Panc1 (cell line): ENCODE measurements at regions not wholly inside any gene's neighbourhood (a gene's known extent, or its start where the extent isn't known, plus 50 kb on each side); places are given as distances from the start of the nearest gene placed in this dataset.

ENCODE experiments used
- ATAC-seq: fragments of 200-7000 bp; cut with Tn5 transposase; 2 replicates; pipeline ENCODE4 v1.9.1; 2020; ENCODE audit warnings: mild to moderate bottlenecking, moderate library complexity
- BruUV-seq: library from RNA; stranded (reverse); fragments of 400-500 nt; replicated peaks from 2 replicates; lab custom pipeline; 2021; lab: Mats Ljungman, UMichigan
- CTCF ChIA-PET: fragments of 300-600 bp; sonication (Branson Sonifier 250); formaldehyde crosslinking; loops from one replicate; lab custom pipeline; 2022; ENCODE audit warnings: antibody characterized with exemption; lab: Charles Lee
- POLR2A ChIA-PET: fragments of 300-600 bp; sonication (Branson Sonifier 250); formaldehyde crosslinking; loops from one replicate; lab custom pipeline; 2022; ENCODE audit warnings: antibody characterized with exemption; lab: Charles Lee
- DNase-seq: peaks from one replicate; pipeline ENCODE4 v3.0.0-alpha.2; 2010; ENCODE audit warnings: low read depth, low spot score
- H3K27ac ChIP-seq: 2 replicates; pipeline ENCODE4 v1.5.1; 2011; ENCODE audit warnings: mild to moderate bottlenecking, low read length, inconsistent platforms
- H3K27me3 ChIP-seq: fragments of 200-500 bp; sonication (Bioruptor generic); 2 replicates; pipeline ENCODE4 v1.6.0; 2014; ENCODE audit warnings: low read length, inconsistent platforms; ENCODE audit not compliant: control insufficient read depth, insufficient read depth
- H3K36me3 ChIP-seq: fragments of 200-500 bp; sonication (Bioruptor generic); 2 replicates; pipeline ENCODE4 v1.5.1; 2014; ENCODE audit warnings: inconsistent platforms, mild to moderate bottlenecking, low read length, moderate library complexity; ENCODE audit not compliant: control insufficient read depth, insufficient read depth
- H3K4me1 ChIP-seq: 2 replicates; pipeline ENCODE4 v1.5.1; 2011; ENCODE audit warnings: inconsistent platforms, mild to moderate bottlenecking, low read length, moderate library complexity; ENCODE audit not compliant: control insufficient read depth, insufficient read depth
- H3K4me3 ChIP-seq, 2 experiments: 2 replicates each; pipeline ENCODE4 v1.5.1; 2011 to 2012; ENCODE audit warnings: low read depth in 2 of 2, low read length in 2 of 2, mild to moderate bottlenecking in 2 of 2, inconsistent platforms in 1 of 2, moderate library complexity in 1 of 2
- H3K9me3 ChIP-seq: fragments of 200-500 bp; sonication (Bioruptor generic); 2 replicates; pipeline ENCODE4 v1.5.1; 2014; ENCODE audit warnings: low read depth, mild to moderate bottlenecking, inconsistent platforms, low read length, moderate library complexity; ENCODE audit not compliant: control insufficient read depth, insufficient read depth
- POLR2AphosphoS5 ChIP-seq: IDR thresholded peaks from 2 replicates; pipeline ENCODE4 v1.6.1; 2012; ENCODE audit warnings: mild to moderate bottlenecking, low read depth, low read length, moderate library complexity
- SIN3A ChIP-seq: IDR thresholded peaks from 2 replicates; pipeline ENCODE4 v1.6.1; 2012; ENCODE audit warnings: low read depth, mild to moderate bottlenecking, low read length, moderate library complexity, borderline replicate concordance; ENCODE audit not compliant: insufficient read depth
- TCF7L2 ChIP-seq: IDR thresholded peaks from 2 replicates; pipeline ENCODE4 v1.6.1; 2011; ENCODE audit warnings: mild to moderate bottlenecking, low read depth, low read length, inconsistent platforms
- in situ Hi-C: cut with HindIII; loops from 2 replicates; pipeline ENCODE4 v1.10.0; 2016; ENCODE audit warnings: low sequenced_read_pairs, low pct_unique_long_range_greater_than_20kb
- intact Hi-C: fragments of 100-400 bp; cut with micrococcal nuclease; formaldehyde crosslinking; loops from one replicate; pipeline ENCODE4 v1.10.0; 2022; ENCODE audit not compliant: unreplicated experiment
- TF ChIP-seq, protein P1 (sequence below), 2 experiments: IDR thresholded peaks; 2 replicates each; pipeline ENCODE4 v1.6.1; 2011 to 2012; ENCODE audit warnings: low read depth in 2 of 2, control low read depth in 1 of 2, low read length in 1 of 2, mild to moderate bottlenecking in 1 of 2, moderate library complexity in 1 of 2; ENCODE audit not compliant: insufficient read depth in 1 of 2
- TF ChIP-seq, protein P2 (sequence below): fragments of 450-650 bp; IDR thresholded peaks from 2 replicates; pipeline ENCODE4 v1.5.1; 2017; ENCODE audit warnings: mild to moderate bottlenecking

DNA sequence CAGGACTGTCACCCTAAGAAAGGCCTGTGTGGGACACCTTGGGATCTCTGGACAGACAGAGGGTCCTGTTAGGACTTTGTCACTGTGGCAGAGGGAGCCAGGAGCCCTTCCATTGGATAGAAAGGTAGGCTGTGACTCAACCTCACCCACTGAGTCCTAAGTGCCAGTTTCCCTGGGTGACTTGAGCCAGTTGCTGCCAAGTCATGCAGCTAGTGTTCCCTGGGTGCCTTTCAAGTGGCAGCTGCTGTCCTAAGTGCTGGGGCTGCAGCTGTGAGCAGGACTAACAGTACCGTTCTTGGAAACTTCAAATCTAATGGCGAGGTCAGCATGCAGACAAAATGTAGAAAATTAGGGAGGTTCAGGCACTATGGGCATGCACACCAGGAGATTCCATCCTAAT, 393.7 kb downstream of the TMEM135 start:
- POLR2A ChIA-PET, result no interaction called here
- no peak for DNase-seq
- Histone ChIP-seq H3K27me3 (no peaks in the 10 kb centered on the region), H3K4me3 (no peak overlapping the region), H3K4me1 (no peaks in the 10 kb centered on the region), H3K36me3 (no peaks in the 10 kb centered on the region), H3K9me3 (no peaks in the 10 kb centered on the region), H3K27ac (no peak overlapping the region)
- in situ Hi-C loops, result no loop called here
- intact Hi-C loops, result no loop called here
- TF ChIP-seq, protein P1, sequence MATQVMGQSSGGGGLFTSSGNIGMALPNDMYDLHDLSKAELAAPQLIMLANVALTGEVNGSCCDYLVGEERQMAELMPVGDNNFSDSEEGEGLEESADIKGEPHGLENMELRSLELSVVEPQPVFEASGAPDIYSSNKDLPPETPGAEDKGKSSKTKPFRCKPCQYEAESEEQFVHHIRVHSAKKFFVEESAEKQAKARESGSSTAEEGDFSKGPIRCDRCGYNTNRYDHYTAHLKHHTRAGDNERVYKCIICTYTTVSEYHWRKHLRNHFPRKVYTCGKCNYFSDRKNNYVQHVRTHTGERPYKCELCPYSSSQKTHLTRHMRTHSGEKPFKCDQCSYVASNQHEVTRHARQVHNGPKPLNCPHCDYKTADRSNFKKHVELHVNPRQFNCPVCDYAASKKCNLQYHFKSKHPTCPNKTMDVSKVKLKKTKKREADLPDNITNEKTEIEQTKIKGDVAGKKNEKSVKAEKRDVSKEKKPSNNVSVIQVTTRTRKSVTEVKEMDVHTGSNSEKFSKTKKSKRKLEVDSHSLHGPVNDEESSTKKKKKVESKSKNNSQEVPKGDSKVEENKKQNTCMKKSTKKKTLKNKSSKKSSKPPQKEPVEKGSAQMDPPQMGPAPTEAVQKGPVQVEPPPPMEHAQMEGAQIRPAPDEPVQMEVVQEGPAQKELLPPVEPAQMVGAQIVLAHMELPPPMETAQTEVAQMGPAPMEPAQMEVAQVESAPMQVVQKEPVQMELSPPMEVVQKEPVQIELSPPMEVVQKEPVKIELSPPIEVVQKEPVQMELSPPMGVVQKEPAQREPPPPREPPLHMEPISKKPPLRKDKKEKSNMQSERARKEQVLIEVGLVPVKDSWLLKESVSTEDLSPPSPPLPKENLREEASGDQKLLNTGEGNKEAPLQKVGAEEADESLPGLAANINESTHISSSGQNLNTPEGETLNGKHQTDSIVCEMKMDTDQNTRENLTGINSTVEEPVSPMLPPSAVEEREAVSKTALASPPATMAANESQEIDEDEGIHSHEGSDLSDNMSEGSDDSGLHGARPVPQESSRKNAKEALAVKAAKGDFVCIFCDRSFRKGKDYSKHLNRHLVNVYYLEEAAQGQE (IDR thresholded peaks at IDR 0.05; ENCODE audit: insufficient read depth in 1 of 2, low read depth in 2 of 2, low read length in 1 of 2), result no peak
- TF ChIP-seq TCF7L2, result no peak
- TF ChIP-seq POLR2AphosphoS5, result no peak
- TF ChIP-seq, protein P2, sequence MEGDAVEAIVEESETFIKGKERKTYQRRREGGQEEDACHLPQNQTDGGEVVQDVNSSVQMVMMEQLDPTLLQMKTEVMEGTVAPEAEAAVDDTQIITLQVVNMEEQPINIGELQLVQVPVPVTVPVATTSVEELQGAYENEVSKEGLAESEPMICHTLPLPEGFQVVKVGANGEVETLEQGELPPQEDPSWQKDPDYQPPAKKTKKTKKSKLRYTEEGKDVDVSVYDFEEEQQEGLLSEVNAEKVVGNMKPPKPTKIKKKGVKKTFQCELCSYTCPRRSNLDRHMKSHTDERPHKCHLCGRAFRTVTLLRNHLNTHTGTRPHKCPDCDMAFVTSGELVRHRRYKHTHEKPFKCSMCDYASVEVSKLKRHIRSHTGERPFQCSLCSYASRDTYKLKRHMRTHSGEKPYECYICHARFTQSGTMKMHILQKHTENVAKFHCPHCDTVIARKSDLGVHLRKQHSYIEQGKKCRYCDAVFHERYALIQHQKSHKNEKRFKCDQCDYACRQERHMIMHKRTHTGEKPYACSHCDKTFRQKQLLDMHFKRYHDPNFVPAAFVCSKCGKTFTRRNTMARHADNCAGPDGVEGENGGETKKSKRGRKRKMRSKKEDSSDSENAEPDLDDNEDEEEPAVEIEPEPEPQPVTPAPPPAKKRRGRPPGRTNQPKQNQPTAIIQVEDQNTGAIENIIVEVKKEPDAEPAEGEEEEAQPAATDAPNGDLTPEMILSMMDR, result no peak
- no peak for TF ChIP-seq SIN3A
- CTCF ChIA-PET, result no interaction called here
- ATAC-seq, result no peak
- no TSS peak for BruUV-seq

DNA sequence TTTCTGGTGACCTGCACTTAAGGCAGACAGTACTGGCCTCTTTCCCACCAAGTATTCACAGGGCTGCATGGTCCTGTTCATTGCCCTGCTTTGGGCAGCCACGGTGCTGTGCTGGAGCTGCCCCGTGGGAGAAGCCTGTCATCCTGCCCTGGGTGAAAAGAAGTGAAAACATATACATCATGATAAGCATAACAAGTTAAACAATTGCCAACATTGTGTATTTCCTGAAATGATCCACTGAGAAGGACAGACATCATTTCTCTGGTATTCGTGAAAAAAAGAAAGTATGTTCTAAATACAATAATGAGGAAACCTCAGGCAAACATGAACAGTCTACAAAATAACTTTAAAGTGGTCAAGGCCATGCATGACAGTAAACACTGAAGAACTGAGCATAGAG, 393.1 kb downstream of the TMEM135 start:
- in situ Hi-C loops (no loop called here), intact Hi-C loops (no loop called here)
- no peaks in the 10 kb centered on the region; the same call in 1 of the 2 replicates for H3K27me3 ChIP-seq
- no peak overlapping the region for H3K4me3 ChIP-seq
- BruUV-seq, result no TSS peak
- POLR2A ChIA-PET, result no interaction called here
- DNase-seq, result no peak
- no peaks in the 10 kb centered on the region for H3K9me3 ChIP-seq
- no peak for ATAC-seq
- H3K4me1 ChIP-seq, result no peaks in the 10 kb centered on the region
- no peak overlapping the region for H3K27ac ChIP-seq
- CTCF ChIA-PET, result no interaction called here
- no peaks in the 10 kb centered on the region for H3K36me3 ChIP-seq
- TF ChIP-seq, protein P1 (IDR thresholded peaks at IDR 0.05; ENCODE audit: insufficient read depth in 1 of 2, low read depth in 2 of 2, low read length in 1 of 2), result no peak
- TF ChIP-seq POLR2AphosphoS5, result no peak
- TF ChIP-seq TCF7L2, result no peak
- TF ChIP-seq SIN3A, result no peak
- TF ChIP-seq, protein P2, result no peak
